Activated B cell treated with CpG ODN at 0.5 μM for 24 hours (primary cell): ENCODE measurements at regions not wholly inside any gene's neighbourhood (a gene's known extent, or its start where the extent isn't known, plus 50 kb on each side); places are given as distances from the start of the nearest gene placed in this dataset.

Source experiments
- ATAC-seq: fragments of 200-7000 bp; cut with Tn5 transposase; one replicate; pipeline ENCODE4 v1.10.0; 2021; ENCODE audit warnings: low read depth, mild to moderate bottlenecking, moderate library complexity
- CTCF ChIA-PET: fragments of 350-600 bp; sonication (Branson Sonifier 250); formaldehyde crosslinking; loops from one replicate; lab custom pipeline; 2021; ENCODE audit warnings: antibody characterized with exemption; lab: Charles Lee
- POLR2A ChIA-PET: fragments of 350-600 bp; sonication (Branson Sonifier 250); formaldehyde crosslinking; loops from one replicate; lab custom pipeline; 2021; ENCODE audit warnings: antibody characterized with exemption; lab: Charles Lee
- DNase-seq: peaks from one replicate; pipeline ENCODE4 v3.0.0; 2022
- H3K27ac Mint-ChIP-seq: one replicate; pipeline ENCODE4 v1.8.0; 2020; ENCODE audit warnings: mixed read lengths
- H3K27me3 Mint-ChIP-seq: one replicate; pipeline ENCODE4 v1.8.0; 2021; ENCODE audit warnings: mixed read lengths
- H3K36me3 Mint-ChIP-seq: one replicate; pipeline ENCODE4 v1.8.0; 2021; ENCODE audit warnings: low read depth, mixed read lengths
- H3K4me1 Mint-ChIP-seq: one replicate; pipeline ENCODE4 v1.8.0; 2021; ENCODE audit warnings: mixed read lengths
- H3K4me3 Mint-ChIP-seq: one replicate; pipeline ENCODE4 v1.8.0; 2020; ENCODE audit warnings: mild to moderate bottlenecking, mixed read lengths
- H3K9me3 Mint-ChIP-seq: one replicate; pipeline ENCODE4 v1.8.0; 2020; ENCODE audit warnings: mixed read lengths
- intact Hi-C: fragments of 100-400 bp; cut with micrococcal nuclease; formaldehyde crosslinking; loops from one replicate; pipeline ENCODE4 v1.15.1; 2024
- TF ChIP-seq, protein P1 (sequence below): fragments of 200-600 bp; IDR thresholded peaks from one replicate; pipeline ENCODE4 v1.8.0; 2022; ENCODE audit warnings: antibody characterized with exemption, mild to moderate bottlenecking

DNA sequence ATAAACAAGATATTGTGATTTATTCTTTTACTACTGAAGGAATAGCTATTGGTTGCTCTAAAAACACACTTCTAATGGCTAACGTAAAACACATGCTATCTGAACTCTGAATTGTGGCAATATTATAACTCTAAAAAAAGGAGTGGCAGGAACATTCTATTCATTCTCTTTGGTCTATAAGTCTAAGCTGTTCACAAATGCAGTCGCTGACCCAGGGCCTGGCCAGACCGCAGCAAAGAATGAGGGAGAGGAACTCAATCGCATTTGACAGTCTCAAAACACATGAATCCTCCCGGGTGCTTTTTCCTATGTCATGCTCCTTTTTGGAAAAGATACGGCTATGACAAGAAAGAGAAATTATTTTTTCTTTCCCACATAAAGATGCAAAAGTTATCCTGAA, 651.6 kb upstream of the PITX2 start:
- Mint-ChIP-seq H3K36me3 (no peaks in the 10 kb centered on the region), H3K27me3 (no peaks in the 10 kb centered on the region), H3K27ac (no peak overlapping the region), H3K9me3 (no peaks in the 10 kb centered on the region), H3K4me3 (no peak overlapping the region), H3K4me1 (no peaks in the 10 kb centered on the region)
- TF ChIP-seq, protein P1, sequence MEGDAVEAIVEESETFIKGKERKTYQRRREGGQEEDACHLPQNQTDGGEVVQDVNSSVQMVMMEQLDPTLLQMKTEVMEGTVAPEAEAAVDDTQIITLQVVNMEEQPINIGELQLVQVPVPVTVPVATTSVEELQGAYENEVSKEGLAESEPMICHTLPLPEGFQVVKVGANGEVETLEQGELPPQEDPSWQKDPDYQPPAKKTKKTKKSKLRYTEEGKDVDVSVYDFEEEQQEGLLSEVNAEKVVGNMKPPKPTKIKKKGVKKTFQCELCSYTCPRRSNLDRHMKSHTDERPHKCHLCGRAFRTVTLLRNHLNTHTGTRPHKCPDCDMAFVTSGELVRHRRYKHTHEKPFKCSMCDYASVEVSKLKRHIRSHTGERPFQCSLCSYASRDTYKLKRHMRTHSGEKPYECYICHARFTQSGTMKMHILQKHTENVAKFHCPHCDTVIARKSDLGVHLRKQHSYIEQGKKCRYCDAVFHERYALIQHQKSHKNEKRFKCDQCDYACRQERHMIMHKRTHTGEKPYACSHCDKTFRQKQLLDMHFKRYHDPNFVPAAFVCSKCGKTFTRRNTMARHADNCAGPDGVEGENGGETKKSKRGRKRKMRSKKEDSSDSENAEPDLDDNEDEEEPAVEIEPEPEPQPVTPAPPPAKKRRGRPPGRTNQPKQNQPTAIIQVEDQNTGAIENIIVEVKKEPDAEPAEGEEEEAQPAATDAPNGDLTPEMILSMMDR = no peak
- DNase-seq = no peak
- ATAC-seq = no peak
- CTCF ChIA-PET = no interaction called here
- intact Hi-C loops = no loop called here
- POLR2A ChIA-PET = no interaction called here

DNA sequence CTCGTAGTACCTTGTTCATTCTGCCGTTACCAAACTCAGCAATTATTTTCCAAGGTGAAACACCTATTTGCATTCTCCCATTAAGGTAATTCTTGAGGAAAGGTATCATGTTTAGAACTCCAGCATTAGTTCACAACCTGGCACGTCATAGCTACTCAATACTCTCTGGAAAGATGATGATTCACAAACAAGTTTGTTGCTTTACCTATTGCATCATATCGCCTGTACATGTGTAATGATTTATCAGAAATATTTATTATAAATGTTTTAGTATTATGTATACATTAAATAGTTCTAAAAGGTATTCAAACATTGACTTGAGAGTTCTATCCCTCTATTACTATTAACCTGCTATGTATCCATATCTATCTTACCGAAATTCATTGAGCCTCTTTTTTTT, 658.3 kb upstream of the PITX2 start:
- Mint-ChIP-seq H3K27me3 (peaks cover 1% of the 10 kb centered on the region), H3K4me1 (no peaks in the 10 kb centered on the region), H3K36me3 (no peaks in the 10 kb centered on the region), H3K27ac (no peak overlapping the region), H3K9me3 (no peaks in the 10 kb centered on the region), H3K4me3 (no peak overlapping the region)
- ChIA-PET CTCF (no interaction called here), POLR2A (no interaction called here)
- DNase-seq (no peak), ATAC-seq (no peak)
- intact Hi-C loops = no loop called here
- TF ChIP-seq, protein P1 = no peak

DNA sequence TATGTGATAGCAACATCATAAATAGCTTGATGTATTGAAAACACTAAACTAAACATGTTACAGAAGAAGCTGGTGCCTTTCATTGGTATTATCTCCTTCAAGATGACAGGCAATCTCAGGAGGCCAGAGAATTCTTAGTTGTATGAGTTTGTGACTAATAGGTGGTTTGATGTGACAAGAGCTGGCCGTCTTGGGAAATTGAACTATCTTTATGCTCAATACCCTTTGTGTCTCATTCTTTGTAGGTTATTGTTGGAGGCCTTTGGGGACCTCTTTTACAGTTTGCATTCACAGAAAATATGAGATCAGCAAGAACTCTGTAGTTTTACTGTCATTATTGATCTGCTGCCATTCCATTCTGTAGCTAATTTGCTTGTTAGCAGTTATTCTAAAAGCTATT, 659.2 kb upstream of the PITX2 start:
- TF ChIP-seq, protein P1 = no peak
- no peaks in the 10 kb centered on the region for H3K4me1 Mint-ChIP-seq
- no peaks in the 10 kb centered on the region for H3K9me3 Mint-ChIP-seq
- no peaks in the 10 kb centered on the region for H3K36me3 Mint-ChIP-seq
- peaks cover 1% of the 10 kb centered on the region for H3K27me3 Mint-ChIP-seq
- ChIA-PET POLR2A (no interaction called here), CTCF (interaction anchor here (0.6 to 1.7 kb wide), 2 partner anchors 1217 to 1284 kb away, joined by 3 to 6 read pairs; no protein-coding TSS in a partner anchor)
- DNase-seq = no peak
- ATAC-seq = no peak
- no peak overlapping the region for H3K27ac Mint-ChIP-seq
- no peak overlapping the region for H3K4me3 Mint-ChIP-seq
- intact Hi-C loops = no loop called here

DNA sequence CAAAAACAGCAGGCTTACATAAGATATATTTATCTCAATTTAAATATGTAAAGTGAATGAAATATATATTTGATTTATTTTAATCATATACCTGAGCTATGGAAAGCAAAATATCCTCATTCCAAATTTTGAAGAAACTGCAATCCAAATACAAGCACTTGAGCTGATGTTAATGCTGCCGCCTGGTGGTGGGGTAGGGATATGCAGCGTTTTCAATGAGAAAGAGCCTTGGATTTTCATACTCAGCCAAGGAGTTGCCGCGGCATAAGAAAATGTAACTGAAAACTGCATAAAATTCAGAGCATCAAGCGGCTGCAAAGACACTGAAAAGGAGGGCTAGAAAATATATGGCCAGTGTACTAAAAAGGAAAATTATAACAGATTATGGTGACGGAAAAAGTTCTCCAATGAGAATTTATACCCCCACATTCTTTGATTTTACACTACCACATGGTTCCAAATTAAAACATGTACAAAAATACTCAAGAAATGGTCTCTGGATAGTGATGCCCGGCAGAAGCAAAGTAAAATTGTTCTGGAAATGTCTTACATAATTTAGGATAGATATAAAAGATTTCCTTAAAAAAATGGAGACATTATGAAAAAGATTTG, 660.3 kb upstream of the PITX2 start:
- Mint-ChIP-seq H3K4me1 (no peaks in the 10 kb centered on the region), H3K27ac (no peak overlapping the region), H3K27me3 (peaks cover 1% of the 10 kb centered on the region), H3K36me3 (no peaks in the 10 kb centered on the region), H3K9me3 (no peaks in the 10 kb centered on the region), H3K4me3 (no peak overlapping the region)
- DNase-seq = peak; percentile 15
- ChIA-PET CTCF (interaction anchor here (0.6 to 1.7 kb wide), 2 partner anchors 29 to 1285 kb away, joined by 3 to 6 read pairs; no protein-coding TSS in a partner anchor), POLR2A (no interaction called here)
- TF ChIP-seq, protein P1 = peak; percentile 84
- ATAC-seq = no peak
- intact Hi-C loops = no loop called here

DNA sequence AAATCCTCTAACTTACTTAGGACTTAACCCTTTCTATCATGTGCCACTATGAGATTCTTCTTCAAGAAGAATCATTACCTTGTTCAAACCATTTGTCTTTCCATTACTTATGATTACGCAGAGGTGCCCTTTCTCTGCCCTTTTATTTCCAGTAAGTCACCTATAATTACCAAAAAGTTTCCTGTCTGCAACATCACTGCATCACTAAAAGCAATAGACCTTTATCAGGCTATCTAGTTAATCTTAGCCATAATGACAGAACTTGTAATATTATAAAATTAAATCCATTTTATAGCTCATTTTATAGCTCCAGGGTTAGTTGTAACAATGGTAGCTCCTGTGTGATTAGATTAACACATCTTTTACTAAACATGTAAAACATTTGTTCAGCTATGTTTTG, 673.6 kb upstream of the PITX2 start:
- no peaks in the 10 kb centered on the region for H3K4me1 Mint-ChIP-seq
- TF ChIP-seq, protein P1 = no peak
- no peak overlapping the region for H3K4me3 Mint-ChIP-seq
- ATAC-seq (no peak), DNase-seq (no peak)
- POLR2A ChIA-PET = no interaction called here
- no peak overlapping the region for H3K27ac Mint-ChIP-seq
- no peaks in the 10 kb centered on the region for H3K36me3 Mint-ChIP-seq
- CTCF ChIA-PET = no interaction called here
- H3K9me3 Mint-ChIP-seq = peaks cover 2% of the 10 kb centered on the region
- H3K27me3 Mint-ChIP-seq = no peaks in the 10 kb centered on the region
- intact Hi-C loops = no loop called here
